ENCODE measurements at regions not wholly inside any gene's neighbourhood (a gene's known extent, or its start where the extent isn't known, plus 50 kb on each side); places are given as distances from the start of the nearest gene placed in this dataset.

GRCh38 chr2:200235533-200235932, 71.0 kb upstream of the SPATS2L start:
- TF ChIP-seq, protein P1, sequence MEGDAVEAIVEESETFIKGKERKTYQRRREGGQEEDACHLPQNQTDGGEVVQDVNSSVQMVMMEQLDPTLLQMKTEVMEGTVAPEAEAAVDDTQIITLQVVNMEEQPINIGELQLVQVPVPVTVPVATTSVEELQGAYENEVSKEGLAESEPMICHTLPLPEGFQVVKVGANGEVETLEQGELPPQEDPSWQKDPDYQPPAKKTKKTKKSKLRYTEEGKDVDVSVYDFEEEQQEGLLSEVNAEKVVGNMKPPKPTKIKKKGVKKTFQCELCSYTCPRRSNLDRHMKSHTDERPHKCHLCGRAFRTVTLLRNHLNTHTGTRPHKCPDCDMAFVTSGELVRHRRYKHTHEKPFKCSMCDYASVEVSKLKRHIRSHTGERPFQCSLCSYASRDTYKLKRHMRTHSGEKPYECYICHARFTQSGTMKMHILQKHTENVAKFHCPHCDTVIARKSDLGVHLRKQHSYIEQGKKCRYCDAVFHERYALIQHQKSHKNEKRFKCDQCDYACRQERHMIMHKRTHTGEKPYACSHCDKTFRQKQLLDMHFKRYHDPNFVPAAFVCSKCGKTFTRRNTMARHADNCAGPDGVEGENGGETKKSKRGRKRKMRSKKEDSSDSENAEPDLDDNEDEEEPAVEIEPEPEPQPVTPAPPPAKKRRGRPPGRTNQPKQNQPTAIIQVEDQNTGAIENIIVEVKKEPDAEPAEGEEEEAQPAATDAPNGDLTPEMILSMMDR (IDR thresholded peaks at IDR 0.05; ENCODE audit: insufficient read depth, low read depth, low read length) = no peak
- TF ChIP-seq EZH2 (IDR thresholded peaks at IDR 0.05; ENCODE audit: insufficient read depth, low read length) = no peak

Measured in astrocyte (in vitro differentiated cells and primary cell).